ENCODE measurements at regions not wholly inside any gene's neighbourhood (a gene's known extent, or its start where the extent isn't known, plus 50 kb on each side); places are given as distances from the start of the nearest gene placed in this dataset.

DNA sequence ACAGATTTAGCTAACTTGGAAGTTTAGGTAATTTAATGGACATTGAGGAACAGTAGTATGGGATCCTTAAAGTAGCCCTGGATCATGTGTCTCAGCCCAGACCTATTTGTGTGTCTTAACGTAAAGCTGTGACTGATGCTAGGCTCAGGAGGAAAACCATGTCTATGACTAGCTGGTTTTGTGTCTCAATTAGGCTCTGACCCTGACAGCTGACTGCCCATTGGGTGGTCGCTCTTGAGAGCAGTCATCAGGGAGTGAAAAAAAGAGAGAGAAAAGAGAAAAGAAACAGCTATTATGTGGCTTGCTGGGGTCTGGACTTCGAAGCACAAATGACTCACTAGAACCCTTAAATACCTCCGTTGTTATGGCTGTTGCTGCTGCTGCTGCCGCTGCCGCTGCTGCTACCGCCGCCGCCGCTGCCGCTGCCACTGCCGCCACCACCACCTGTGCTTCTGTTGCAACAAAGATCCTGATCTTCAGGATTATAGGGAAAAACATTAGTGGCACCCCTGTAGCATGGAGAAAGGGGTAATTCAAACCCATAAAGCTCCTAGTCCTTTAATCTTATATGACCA is 70.7 kb downstream of the GSPT2 start:
- TF ChIP-seq, protein P1, sequence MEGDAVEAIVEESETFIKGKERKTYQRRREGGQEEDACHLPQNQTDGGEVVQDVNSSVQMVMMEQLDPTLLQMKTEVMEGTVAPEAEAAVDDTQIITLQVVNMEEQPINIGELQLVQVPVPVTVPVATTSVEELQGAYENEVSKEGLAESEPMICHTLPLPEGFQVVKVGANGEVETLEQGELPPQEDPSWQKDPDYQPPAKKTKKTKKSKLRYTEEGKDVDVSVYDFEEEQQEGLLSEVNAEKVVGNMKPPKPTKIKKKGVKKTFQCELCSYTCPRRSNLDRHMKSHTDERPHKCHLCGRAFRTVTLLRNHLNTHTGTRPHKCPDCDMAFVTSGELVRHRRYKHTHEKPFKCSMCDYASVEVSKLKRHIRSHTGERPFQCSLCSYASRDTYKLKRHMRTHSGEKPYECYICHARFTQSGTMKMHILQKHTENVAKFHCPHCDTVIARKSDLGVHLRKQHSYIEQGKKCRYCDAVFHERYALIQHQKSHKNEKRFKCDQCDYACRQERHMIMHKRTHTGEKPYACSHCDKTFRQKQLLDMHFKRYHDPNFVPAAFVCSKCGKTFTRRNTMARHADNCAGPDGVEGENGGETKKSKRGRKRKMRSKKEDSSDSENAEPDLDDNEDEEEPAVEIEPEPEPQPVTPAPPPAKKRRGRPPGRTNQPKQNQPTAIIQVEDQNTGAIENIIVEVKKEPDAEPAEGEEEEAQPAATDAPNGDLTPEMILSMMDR (conservative IDR thresholded peaks at IDR 0.05): no peak
- TF ChIP-seq ZFX (IDR thresholded peaks at IDR 0.05): no peak
